Epidermal melanocyte (primary cell): ENCODE measurements at regions not wholly inside any gene's neighbourhood (a gene's known extent, or its start where the extent isn't known, plus 50 kb on each side); places are given as distances from the start of the nearest gene placed in this dataset.

Source experiments
- DNase-seq: peaks from one replicate; pipeline ENCODE4 v3.0.0; 2011; ENCODE audit warnings: low spot score; ENCODE audit not compliant: insufficient read length

DNA sequence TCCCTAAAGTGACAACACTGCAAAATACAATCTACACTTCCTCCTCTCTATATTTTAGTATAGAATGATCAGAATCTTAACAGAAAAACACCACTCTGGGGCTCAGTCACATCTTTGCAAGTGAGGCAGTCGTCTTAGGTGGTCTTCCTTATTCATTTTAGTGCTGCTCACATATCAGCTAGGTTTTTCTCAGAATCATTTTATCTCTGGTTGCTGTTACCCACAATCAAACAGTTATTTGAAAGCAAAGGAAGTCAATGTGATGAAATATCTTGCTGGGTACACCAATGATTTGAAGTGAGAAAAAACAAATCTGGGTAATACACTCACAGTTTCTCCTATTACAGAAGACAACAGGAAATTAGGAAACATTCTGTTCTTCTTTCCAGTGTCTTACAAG, 275.2 kb downstream of the DSEL start:
- DNase-seq = no peak

DNA sequence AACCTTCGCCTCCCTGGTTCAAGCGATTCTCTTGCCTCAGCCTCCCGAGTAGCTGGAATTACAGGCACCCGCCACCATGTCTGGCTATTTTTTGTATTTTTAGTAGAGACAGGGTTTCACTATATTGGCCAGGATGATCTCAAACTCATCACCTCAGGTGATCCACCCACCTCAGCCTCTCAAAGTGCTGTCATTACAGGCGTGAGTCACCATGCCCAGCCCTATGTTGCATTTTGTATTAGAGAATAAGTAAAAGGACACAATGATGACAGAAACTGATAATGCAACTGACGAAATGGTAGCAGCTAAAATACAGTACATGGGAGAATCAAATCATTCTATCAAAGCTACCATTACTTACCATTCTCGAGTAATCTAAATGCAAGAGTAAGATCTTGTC, 276.7 kb downstream of the DSEL start:
- DNase-seq = no peak

DNA sequence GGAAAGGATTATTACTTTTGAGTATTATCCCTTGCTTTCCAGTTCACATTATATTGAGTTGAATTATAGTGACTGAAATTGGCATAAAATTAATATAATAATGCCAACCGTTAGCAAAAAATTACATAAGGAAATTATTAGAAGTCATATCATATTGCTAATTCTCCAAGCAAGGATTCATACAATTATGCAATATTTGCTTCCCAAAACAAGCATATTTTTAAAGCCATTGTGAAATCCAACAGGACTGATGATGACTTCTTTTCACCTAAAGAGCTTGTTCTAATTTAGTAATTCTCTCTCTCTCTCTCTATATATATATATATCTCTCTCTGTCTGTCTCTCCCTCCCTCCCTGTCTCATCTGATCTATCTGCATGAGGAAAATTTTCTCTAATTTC, 283.5 kb downstream of the DSEL start:
- no peak for DNase-seq

- DNase-seq = no peak
Measured at GRCh38 chr18:67232406-67232805, 284.1 kb downstream of the DSEL start.

DNA sequence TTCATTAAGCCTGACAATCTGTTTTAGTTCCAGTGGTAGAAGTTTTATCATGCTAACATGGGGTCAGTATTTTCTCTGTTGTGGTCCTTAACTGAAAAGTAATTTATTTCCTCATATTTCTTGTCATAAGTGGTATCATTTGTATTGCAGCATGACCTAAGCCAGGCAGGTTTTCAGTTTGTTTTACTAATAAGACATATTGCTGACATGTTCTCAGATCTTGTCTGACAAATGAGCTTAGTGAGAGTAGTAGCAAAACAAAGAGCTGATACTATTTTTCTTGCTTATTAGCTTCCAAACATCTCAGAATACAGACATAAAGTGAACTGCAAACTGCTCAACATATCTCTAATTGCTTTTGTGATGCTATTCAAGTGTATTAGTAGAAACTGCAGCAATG, 293.6 kb downstream of the DSEL start:
- DNase-seq = no peak

DNA sequence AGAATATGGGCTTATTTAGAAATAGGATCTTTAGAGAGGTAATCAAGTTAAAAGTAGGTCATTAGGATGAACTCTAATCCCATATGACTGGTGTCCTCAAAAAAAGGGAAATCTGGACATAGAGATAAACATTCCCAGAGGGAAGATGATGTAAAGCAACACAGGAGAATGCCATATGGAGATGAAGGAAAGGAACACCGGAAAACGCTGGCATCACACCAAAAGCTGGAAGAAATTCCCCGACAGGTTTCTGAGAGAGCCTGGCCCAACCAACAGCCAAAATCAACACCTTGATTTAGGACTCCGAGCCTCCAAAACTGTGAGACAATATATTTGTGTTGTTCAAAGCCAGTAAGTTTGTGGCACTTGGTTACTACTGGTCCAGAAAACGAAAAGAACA, 296.7 kb downstream of the DSEL start:
- no peak for DNase-seq

GRCh38 chr18:67218556-67218955, 298.0 kb downstream of the DSEL start:
- no peak for DNase-seq

DNA sequence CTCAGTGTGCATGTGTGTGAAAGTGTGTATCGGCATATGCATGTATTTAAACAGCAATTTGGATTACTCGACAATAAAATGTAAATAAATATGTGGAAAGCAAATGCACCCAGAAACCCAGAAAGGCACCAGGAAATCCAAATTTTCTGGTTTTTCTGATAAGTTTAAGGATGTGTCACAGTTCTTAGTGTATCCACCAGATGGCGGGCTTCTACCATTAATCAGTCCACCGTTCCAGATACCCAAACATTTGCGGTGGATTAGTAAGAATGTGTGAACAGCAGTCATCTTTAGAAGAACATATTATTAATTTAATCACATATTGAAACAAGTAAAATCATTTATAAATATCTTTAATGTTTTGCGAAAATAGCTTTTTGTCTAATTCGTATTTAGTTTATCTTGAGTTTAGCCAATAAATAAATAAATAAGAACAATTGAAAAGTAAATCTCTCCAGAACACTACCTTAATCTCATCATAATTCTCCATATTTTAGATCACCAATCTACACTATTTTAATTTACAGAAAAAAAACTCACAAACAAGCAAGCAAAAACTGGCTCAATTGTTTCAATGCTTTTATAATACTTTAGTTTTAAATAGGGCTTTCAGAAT, 298.9 kb downstream of the DSEL start:
- DNase-seq = peak; percentile 26

DNA sequence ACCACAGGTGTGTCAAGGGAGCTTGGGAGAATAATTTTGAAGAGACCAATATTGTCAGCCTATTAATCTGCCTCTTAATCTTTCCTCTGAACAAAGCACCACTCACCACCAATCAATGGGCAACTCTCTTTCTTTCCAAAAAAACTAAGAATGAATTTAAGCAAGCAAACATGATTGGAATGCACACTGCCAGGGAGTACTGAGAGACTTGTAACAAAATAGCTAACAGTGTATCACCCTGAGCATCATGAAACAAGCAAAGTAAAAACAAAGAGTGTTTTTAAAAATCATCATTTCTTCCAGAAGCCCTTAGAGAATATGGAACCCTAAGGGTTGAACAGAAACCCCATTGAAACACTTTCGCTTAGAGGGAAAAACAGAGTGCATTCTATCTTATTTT, 299.7 kb downstream of the DSEL start:
- no peak for DNase-seq

DNA sequence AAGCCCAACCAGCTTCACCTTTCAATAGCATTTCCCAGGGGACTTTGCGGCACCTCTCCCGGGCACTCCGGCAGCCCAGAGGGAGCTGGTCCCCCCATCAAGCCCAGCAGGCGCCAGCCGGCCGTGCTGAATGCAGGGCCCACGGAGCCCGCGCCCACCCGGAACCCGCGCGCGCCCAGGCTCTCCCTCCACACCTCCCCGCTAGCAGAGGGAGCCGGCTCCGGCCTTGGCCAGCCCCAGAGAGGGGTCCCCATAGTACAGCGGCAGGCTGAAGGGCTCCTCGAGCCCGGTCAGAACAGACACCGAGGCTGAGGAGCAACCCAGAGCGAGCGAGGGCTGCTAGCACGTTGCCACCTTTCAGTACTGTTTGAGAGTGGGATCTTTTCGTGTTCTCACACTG, 300.8 kb downstream of the DSEL start:
- no peak for DNase-seq

- DNase-seq = no peak
Measured at GRCh38 chr18:67211646-67212045, 304.9 kb downstream of the DSEL start.

DNA sequence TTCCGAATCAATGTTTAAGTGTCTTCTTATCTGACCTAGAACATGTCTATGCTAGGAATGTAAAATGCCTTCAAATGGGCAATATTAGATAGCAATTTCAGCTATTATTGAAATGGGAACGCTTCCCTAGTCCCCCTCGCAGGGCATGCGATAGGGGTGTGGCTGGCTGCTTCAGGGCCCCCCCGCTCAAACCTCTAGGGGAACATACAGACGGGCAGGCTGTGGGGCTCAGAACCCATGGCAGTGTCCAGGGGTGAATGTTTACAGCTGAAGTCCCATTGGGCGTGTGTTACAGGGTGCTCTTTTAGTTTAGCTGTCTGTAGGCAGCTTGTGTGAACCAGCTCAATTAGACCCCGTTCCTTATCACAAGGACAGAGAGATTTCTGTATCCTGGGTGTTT, 315.9 kb downstream of the DSEL start:
- no peak for DNase-seq

- no peak for DNase-seq
Measured at GRCh38 chr18:67199993-67200617, 316.4 kb downstream of the DSEL start.

DNA sequence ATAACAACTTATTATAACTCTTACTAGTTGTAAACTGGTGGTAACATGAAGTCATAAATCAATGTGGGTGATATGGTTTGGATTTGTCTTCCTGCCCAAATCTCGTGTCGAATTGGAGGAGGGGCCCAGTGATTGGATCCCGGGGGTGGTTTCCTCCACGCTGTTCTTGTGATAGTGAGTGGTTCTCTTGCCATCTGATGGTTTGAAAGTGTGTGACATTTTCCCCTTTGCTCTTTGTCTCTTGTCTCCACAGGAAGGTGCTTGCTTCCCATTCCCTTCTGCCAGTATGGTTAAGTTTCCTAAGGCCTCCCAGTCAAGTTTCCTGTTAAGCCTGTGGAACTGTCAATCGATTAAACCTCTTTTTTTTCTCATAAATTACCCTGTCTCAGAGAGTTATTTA, 321.6 kb downstream of the DSEL start:
- DNase-seq = no peak

DNA sequence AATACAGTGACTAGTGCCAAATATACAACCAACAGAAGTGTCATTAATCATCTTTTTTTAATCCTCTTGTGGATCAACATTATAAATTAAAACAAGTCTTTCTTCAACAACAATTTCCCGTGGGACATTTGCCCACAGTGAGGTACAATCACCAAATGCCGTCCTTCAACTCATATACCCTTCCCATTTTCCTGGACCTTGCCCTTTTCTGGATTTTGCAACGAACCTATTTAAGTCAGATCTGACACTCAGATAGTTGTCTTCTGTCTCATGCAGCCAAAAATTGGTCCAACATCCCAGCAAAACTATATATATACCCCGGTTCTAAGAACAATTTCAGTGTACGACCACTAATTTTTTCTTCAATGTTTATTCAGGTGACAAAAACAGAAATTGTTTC, 324.0 kb downstream of the DSEL start:
- DNase-seq = no peak

GRCh38 chr18:67183398-67183797, 333.1 kb downstream of the DSEL start:
- no peak for DNase-seq

DNA sequence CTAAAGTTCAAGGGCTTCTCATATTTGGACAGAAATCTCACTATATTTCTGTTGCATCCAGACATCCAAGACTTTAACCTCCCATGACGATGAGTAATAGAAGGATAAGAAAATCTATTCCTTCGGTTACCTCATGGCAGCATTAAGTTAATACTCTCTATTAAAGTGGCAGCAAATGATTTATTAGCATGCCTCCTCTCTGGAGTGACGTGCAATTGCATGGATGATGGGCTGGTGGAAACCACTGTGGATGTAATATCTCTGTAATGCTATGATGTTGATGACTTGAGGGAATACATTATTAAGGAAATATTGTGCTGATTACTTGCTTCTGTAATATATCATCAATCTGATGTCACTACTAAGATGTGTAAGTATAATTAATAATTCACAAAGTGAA, 336.8 kb downstream of the DSEL start:
- no peak for DNase-seq

DNA sequence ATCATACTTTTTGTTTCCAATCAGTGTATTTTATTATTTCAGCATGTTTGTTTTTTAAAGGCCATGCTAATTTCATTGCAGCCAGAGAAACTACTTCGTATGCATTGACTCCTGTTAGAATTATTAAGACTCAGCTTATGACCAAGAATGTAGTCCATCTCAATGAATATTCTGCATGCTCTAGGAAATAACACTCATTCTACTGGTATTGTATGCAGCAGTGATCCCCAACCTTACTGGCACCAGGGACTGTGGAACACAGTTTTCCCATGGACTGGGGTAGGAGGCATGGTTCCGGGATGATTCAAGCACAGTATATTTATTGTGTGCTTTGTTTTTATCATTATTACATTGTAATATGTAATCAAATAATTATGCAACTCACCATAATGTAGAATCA, 356.9 kb downstream of the DSEL start:
- DNase-seq = no peak

GRCh38 chr18:67154979-67155378, 361.5 kb downstream of the DSEL start:
- DNase-seq = no peak

DNA sequence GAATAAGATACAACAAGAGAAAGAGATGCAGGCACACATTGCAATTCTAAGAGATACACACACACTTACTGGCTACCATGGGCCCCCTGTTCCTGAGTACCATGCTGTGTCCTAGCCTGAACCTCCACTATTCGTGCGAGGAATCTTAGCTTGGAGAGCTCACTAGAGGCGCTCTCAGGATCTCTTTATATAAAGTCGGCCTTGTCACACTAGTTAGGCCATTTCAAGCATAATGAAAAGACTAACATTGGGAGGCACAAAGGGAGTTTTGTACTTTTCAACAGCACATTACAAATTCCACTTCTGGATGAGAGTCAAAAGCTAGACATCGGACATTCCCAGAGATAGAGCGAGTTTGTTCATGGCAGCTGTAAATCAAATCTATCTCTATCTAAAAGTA, 365.2 kb downstream of the DSEL start:
- peak; percentile 63 for DNase-seq

DNA sequence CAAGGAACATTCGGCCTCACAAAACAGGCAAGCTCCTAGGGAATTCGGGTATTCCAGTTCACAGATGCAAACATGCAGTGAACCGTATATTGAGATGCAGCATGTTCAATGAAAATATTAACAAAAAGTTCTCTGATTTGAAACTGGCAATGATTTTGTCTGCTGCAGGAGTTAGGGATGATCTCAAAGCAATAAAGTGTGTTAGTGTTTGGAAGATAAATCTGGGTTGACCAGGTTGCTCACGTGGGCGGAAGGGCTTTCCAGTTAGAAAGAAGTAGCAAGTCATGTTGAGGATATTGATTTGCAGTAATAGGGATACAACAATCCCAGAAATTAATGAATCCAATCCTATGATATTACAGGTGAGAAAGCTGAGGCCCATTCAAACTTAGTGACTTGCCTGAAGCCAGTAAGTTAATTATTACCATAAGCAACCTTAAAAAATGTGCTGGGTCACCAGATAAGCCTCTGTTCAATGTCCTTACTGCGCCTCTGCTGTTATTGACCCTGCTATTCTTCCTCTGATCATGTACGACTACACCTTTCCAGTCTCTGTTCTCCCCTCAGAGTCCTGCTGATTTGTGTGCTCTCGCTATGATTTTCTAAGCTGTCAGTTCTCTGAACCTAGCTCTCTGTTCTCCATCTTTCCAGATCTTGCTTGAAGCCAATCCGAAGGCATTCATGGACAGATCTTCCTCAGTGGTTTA, 370.8 kb downstream of the DSEL start:
- no peak for DNase-seq

- DNase-seq = no peak
Measured at GRCh38 chr18:67144329-67144728, 372.2 kb downstream of the DSEL start.

GRCh38 chr18:67143028-67143427, 373.5 kb downstream of the DSEL start:
- DNase-seq = no peak
